Endothelial cell of umbilical vein (primary cell): ENCODE measurements at regions not wholly inside any gene's neighbourhood (a gene's known extent, or its start where the extent isn't known, plus 50 kb on each side); places are given as distances from the start of the nearest gene placed in this dataset.

Source experiments
- BruUV-seq: library from RNA; stranded (reverse); fragments of 400-500 nt; replicated peaks from 2 replicates; lab custom pipeline; 2021; lab: Mats Ljungman, UMichigan
- CTCF ChIA-PET: fragments of 300-600, 350-600 bp; sonication (Branson Sonifier 250); formaldehyde crosslinking; loops from one replicate; lab custom pipeline; 2021; ENCODE audit warnings: antibody characterized with exemption, inconsistent platforms; lab: Charles Lee
- POLR2A ChIA-PET: fragments of 300-600, 350-600 bp; sonication (Branson Sonifier 250); formaldehyde crosslinking; loops from one replicate; lab custom pipeline; 2021; ENCODE audit warnings: antibody characterized with exemption, inconsistent platforms; lab: Charles Lee
- DNase-seq: peaks from one replicate; pipeline ENCODE4 v3.0.0-alpha.2; 2011; ENCODE audit warnings: low read depth, low spot score
- FAIRE-seq: peaks from 2 replicates; lab custom pipeline; 2011; peaks lifted over from hg19 to GRCh38; lab: Jason Lieb, UNC
- H2AFZ ChIP-seq: 2 replicates; pipeline ENCODE4 v1.6.0; 2012; ENCODE audit warnings: low read depth, low read length, control low read depth, inconsistent platforms
- H3K27ac ChIP-seq: 2 replicates; pipeline ENCODE4 v1.5.1; 2011; ENCODE audit warnings: low read depth, mild to moderate bottlenecking, control low read depth, low read length, moderate library complexity; ENCODE audit not compliant: insufficient read depth
- H3K27me3 ChIP-seq, 2 experiments: 2 replicates each; pipeline versions ENCODE4 v1.6.0 to v1.6.1; 2011; ENCODE audit warnings: low read length in 2 of 2, mixed read lengths in 1 of 2; ENCODE audit not compliant: control insufficient read depth in 2 of 2, insufficient read depth in 2 of 2
- H3K36me3 ChIP-seq, 2 experiments: 2 replicates in 1 of 2; 3 replicates in 1 of 2; pipeline ENCODE4 v1.5.1; 2011; ENCODE audit warnings: low read length in 2 of 2, mild to moderate bottlenecking in 1 of 2, moderate library complexity in 1 of 2; ENCODE audit not compliant: control insufficient read depth in 2 of 2, insufficient read depth in 2 of 2; ENCODE audit errors: extremely low read depth in 1 of 2
- H3K4me1 ChIP-seq: 3 replicates; pipeline ENCODE4 v1.5.1; 2011; ENCODE audit warnings: mild to moderate bottlenecking, low read length; ENCODE audit not compliant: control insufficient read depth, insufficient read depth; ENCODE audit errors: extremely low read depth
- H3K4me2 ChIP-seq: 2 replicates; pipeline ENCODE4 v1.6.1; 2011; ENCODE audit warnings: low read length, control low read depth, mixed read lengths; ENCODE audit not compliant: insufficient read depth
- H3K4me3 ChIP-seq, 3 experiments: fragments of 200-600 bp in 1 of 3; sonication (generic), shearing (Covaris generic) in 1 of 3; replicated peaks in 1 of 3; 2 replicates each; pipeline ENCODE4 v1.5.1; 2011 to 2016; ENCODE audit warnings: control low read depth in 3 of 3, low read length in 3 of 3, mild to moderate bottlenecking in 2 of 3, inconsistent platforms in 1 of 3, low read depth in 1 of 3, moderate library complexity in 1 of 3; ENCODE audit not compliant: insufficient read depth in 1 of 3
- H3K79me2 ChIP-seq: 2 replicates; pipeline ENCODE4 v1.6.0; 2012; ENCODE audit warnings: low read length, inconsistent platforms; ENCODE audit not compliant: control insufficient read depth, insufficient read depth
- H3K9ac ChIP-seq: replicated peaks from 2 replicates; pipeline ENCODE3; 2011; ENCODE audit warnings: low read length, control low read depth; ENCODE audit not compliant: insufficient read depth; ENCODE audit errors: extremely low read depth
- H3K9me1 ChIP-seq: replicated peaks from 3 replicates; pipeline ENCODE4 v1.6.0; 2011; ENCODE audit warnings: mild to moderate bottlenecking, low read length; ENCODE audit not compliant: control insufficient read depth, insufficient read depth; ENCODE audit errors: extremely low read depth
- H3K9me3 ChIP-seq: replicated peaks from 2 replicates; pipeline ENCODE4 v1.5.1; 2012; ENCODE audit warnings: low read length, inconsistent platforms; ENCODE audit not compliant: control insufficient read depth, insufficient read depth
- H4K20me1 ChIP-seq: replicated peaks from 2 replicates; pipeline ENCODE3; 2011; ENCODE audit warnings: mild to moderate bottlenecking, low read length; ENCODE audit not compliant: control insufficient read depth, insufficient read depth; ENCODE audit errors: extremely low read depth
- EZH2 ChIP-seq: IDR thresholded peaks from 2 replicates; pipeline ENCODE4 v1.6.1; 2012; ENCODE audit warnings: borderline replicate concordance, low read depth, mild to moderate bottlenecking, moderate library complexity, low read length, inconsistent platforms; ENCODE audit not compliant: severe bottlenecking
- FOS ChIP-seq: IDR thresholded peaks from 2 replicates; pipeline ENCODE4 v1.6.1; 2011; ENCODE audit warnings: mild to moderate bottlenecking, low read length, moderate library complexity, borderline replicate concordance; ENCODE audit not compliant: insufficient read depth
- GATA2 ChIP-seq: IDR thresholded peaks from 2 replicates; pipeline ENCODE4 v1.7.0; 2011; ENCODE audit warnings: low read depth, mild to moderate bottlenecking, moderate library complexity, mixed read lengths, low read length; ENCODE audit not compliant: insufficient read length, insufficient read depth
- JUN ChIP-seq: IDR thresholded peaks from 2 replicates; pipeline ENCODE4 v1.6.1; 2011; ENCODE audit warnings: borderline replicate concordance, low read depth; ENCODE audit not compliant: insufficient read length, insufficient read depth
- MAX ChIP-seq: IDR thresholded peaks from 2 replicates; pipeline ENCODE4 v1.6.1; 2011; ENCODE audit not compliant: insufficient read depth, insufficient read length
- MYC ChIP-seq: IDR thresholded peaks from one replicate; pipeline ENCODE4 v1.6.1; 2011; ENCODE audit warnings: mild to moderate bottlenecking, low read depth, low read length
- POLR2A ChIP-seq: IDR thresholded peaks from 2 replicates; pipeline ENCODE4 v1.6.1; 2012; ENCODE audit warnings: low read depth, mild to moderate bottlenecking, control low read depth, low read length
- POLR2AphosphoS5 ChIP-seq: IDR thresholded peaks from 2 replicates; pipeline ENCODE4 v1.6.1; 2012; ENCODE audit warnings: low read depth, mild to moderate bottlenecking, control low read depth, low read length, moderate library complexity; ENCODE audit not compliant: insufficient read depth
- dilution Hi-C: fragments of 300-500 bp; cut with MboI; formaldehyde crosslinking; loops from one replicate; pipeline ENCODE4 v1.15.0; 2019; ENCODE audit warnings: low sequenced_read_pairs; ENCODE audit not compliant: extremely low pct_ligation_motif_present
- intact Hi-C: fragments of 100-400 bp; cut with micrococcal nuclease; formaldehyde crosslinking; loops from one replicate; pipeline ENCODE4 v1.10.0; 2022
- TF ChIP-seq, protein P1 (sequence below), 2 donors: IDR thresholded peaks; 1 replicate in 1 of 2; 2 replicates in 1 of 2; pipeline ENCODE4 v1.5.1; 2011; ENCODE audit warnings: low read length in 2 of 2, mild to moderate bottlenecking in 2 of 2, moderate library complexity in 2 of 2, control low read depth in 1 of 2, inconsistent platforms in 1 of 2, low read depth in 1 of 2; ENCODE audit not compliant: insufficient read depth in 1 of 2; ENCODE audit errors: extremely low read depth in 1 of 2

- no peak overlapping the region for H2AFZ ChIP-seq
- H3K4me1 ChIP-seq, result no peaks in the 10 kb centered on the region
- intact Hi-C loops (no loop called here), dilution Hi-C loops (no loop called here)
- DNase-seq (no peak), FAIRE-seq (no peak)
- ChIA-PET POLR2A (no interaction called here), CTCF (no interaction called here)
- TF ChIP-seq MYC, result no peak
- TF ChIP-seq MAX, result no peak
- no peak for TF ChIP-seq GATA2
- TF ChIP-seq EZH2, result no peak
- TF ChIP-seq, protein P1, sequence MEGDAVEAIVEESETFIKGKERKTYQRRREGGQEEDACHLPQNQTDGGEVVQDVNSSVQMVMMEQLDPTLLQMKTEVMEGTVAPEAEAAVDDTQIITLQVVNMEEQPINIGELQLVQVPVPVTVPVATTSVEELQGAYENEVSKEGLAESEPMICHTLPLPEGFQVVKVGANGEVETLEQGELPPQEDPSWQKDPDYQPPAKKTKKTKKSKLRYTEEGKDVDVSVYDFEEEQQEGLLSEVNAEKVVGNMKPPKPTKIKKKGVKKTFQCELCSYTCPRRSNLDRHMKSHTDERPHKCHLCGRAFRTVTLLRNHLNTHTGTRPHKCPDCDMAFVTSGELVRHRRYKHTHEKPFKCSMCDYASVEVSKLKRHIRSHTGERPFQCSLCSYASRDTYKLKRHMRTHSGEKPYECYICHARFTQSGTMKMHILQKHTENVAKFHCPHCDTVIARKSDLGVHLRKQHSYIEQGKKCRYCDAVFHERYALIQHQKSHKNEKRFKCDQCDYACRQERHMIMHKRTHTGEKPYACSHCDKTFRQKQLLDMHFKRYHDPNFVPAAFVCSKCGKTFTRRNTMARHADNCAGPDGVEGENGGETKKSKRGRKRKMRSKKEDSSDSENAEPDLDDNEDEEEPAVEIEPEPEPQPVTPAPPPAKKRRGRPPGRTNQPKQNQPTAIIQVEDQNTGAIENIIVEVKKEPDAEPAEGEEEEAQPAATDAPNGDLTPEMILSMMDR (IDR thresholded peaks at IDR 0.05; ENCODE audit: extremely low read depth in 1 of 2, insufficient read depth in 1 of 2, low read depth in 1 of 2, low read length in 2 of 2), result no peak
- no peak for TF ChIP-seq JUN
- TF ChIP-seq POLR2A, result no peak
- TF ChIP-seq FOS, result no peak
- TF ChIP-seq POLR2AphosphoS5, result no peak
- H3K9me1 ChIP-seq, result no peaks in the 10 kb centered on the region
- H3K27me3 ChIP-seq, result peaks cover 0 to 3% of the 10 kb centered on the region in 2 experiments
- BruUV-seq, result no TSS peak
- no peaks in the 10 kb centered on the region for H3K79me2 ChIP-seq
- no peak overlapping the region for H3K4me3 ChIP-seq
- H3K4me2 ChIP-seq, result no peak overlapping the region
- no peaks in the 10 kb centered on the region for H4K20me1 ChIP-seq
- H3K9me3 ChIP-seq, result no peaks in the 10 kb centered on the region
- no peak overlapping the region for H3K9ac ChIP-seq
- H3K36me3 ChIP-seq, result no peaks in the 10 kb centered on the region
- H3K27ac ChIP-seq, result no peak overlapping the region
Observed at GRCh38 chr11:70656252-70656651, 257.9 kb downstream of the CTTN start.
